H1 (cell line): ENCODE measurements at regions not wholly inside any gene's neighbourhood (a gene's known extent, or its start where the extent isn't known, plus 50 kb on each side); places are given as distances from the start of the nearest gene placed in this dataset.

ENCODE experiments used
- BRCA1 ChIP-seq: IDR thresholded peaks from 2 replicates; pipeline ENCODE4 v1.6.1; 2012; ENCODE audit warnings: low read depth, low read length, improper control_type of control experiment
- SP4 ChIP-seq: IDR thresholded peaks from 2 replicates; pipeline ENCODE4 v1.6.1; 2012; ENCODE audit warnings: low read length, inconsistent platforms

GRCh38 chr12:113713156-113713555, 241.5 kb upstream of the LHX5 start (continued):
- no peak for TF ChIP-seq BRCA1
- TF ChIP-seq SP4 = no peak
